ENCODE measurements at regions not wholly inside any gene's neighbourhood (a gene's known extent, or its start where the extent isn't known, plus 50 kb on each side); places are given as distances from the start of the nearest gene placed in this dataset.

GRCh38 chr2:60091266-60091665 is 462.2 kb downstream of the BCL11A start:
- DNase-seq: peak; percentile 13

GRCh38 chr2:60079562-60079961 is 473.9 kb downstream of the BCL11A start:
- DNase-seq: no peak

GRCh38 chr2:60075048-60075447 is 478.4 kb downstream of the BCL11A start:
- DNase-seq: no peak

- no peak for DNase-seq
Measured at GRCh38 chr2:60073201-60073600, 480.3 kb downstream of the BCL11A start.

GRCh38 chr2:60072609-60073008 is 480.8 kb downstream of the BCL11A start:
- DNase-seq: no peak

GRCh38 chr2:60071490-60071831 is 482.0 kb downstream of the BCL11A start:
- DNase-seq: no peak

- DNase-seq: peak; percentile 48
Measured at GRCh38 chr2:60070736-60071489, 482.5 kb downstream of the BCL11A start.

GRCh38 chr2:60070196-60070595 is 483.3 kb downstream of the BCL11A start:
- DNase-seq: no peak

GRCh38 chr2:60068755-60069154 is 484.7 kb downstream of the BCL11A start:
- DNase-seq: no peak

GRCh38 chr2:60067006-60067405 is 486.4 kb downstream of the BCL11A start:
- peak; percentile 68 for DNase-seq

GRCh38 chr2:60066096-60066839 is 487.2 kb downstream of the BCL11A start:
- DNase-seq: no peak

GRCh38 chr2:60064687-60065389 is 488.6 kb downstream of the BCL11A start:
- DNase-seq: peak; percentile 8

GRCh38 chr2:60058781-60059180 is 494.7 kb downstream of the BCL11A start:
- DNase-seq: no peak

- DNase-seq: no peak
Measured at GRCh38 chr2:60054571-60055340, 498.7 kb downstream of the BCL11A start.

GRCh38 chr2:60053791-60054190 is 499.7 kb downstream of the BCL11A start:
- no peak for DNase-seq

GRCh38 chr2:60052601-60053000 is 500.9 kb downstream of the BCL11A start:
- DNase-seq: no peak

GRCh38 chr2:60051991-60052390 is 501.5 kb downstream of the BCL11A start:
- no peak for DNase-seq

GRCh38 chr2:60047944-60048525 is 505.4 kb downstream of the BCL11A start:
- DNase-seq: no peak

GRCh38 chr2:60047347-60047746 is 506.1 kb downstream of the BCL11A start:
- no peak for DNase-seq

- DNase-seq: no peak
Measured at GRCh38 chr2:60046529-60046928, 506.9 kb downstream of the BCL11A start.

GRCh38 chr2:60045456-60045855 is 508.0 kb downstream of the BCL11A start:
- DNase-seq: no peak

- DNase-seq: no peak
Measured at GRCh38 chr2:60044484-60044883, 509.0 kb downstream of the BCL11A start.

- DNase-seq: no peak
Measured at GRCh38 chr2:60042023-60042422, 511.4 kb downstream of the BCL11A start.

Measured in fibroblast of skin of right quadriceps (primary cell).